Nephron (organoid): ENCODE measurements at regions not wholly inside any gene's neighbourhood (a gene's known extent, or its start where the extent isn't known, plus 50 kb on each side); places are given as distances from the start of the nearest gene placed in this dataset.

Experiments used
- H3K27ac Mint-ChIP-seq, 3 experiments: 2 replicates each; pipeline ENCODE4 v1.8.0; 2020; ENCODE audit warnings: mixed read lengths in 3 of 3, mild to moderate bottlenecking in 2 of 3, moderate library complexity in 1 of 3
- H3K27me3 Mint-ChIP-seq: 2 replicates; pipeline ENCODE4 v1.8.0; 2021; ENCODE audit warnings: low read depth, mild to moderate bottlenecking, moderate library complexity, mixed read lengths
- H3K36me3 Mint-ChIP-seq: 2 replicates; pipeline ENCODE4 v1.8.0; 2020; ENCODE audit warnings: low read depth, mixed read lengths
- H3K4me1 Mint-ChIP-seq: 2 replicates; pipeline ENCODE4 v1.8.0; 2020; ENCODE audit warnings: mixed read lengths
- H3K4me3 Mint-ChIP-seq, 3 experiments: 2 replicates each; pipeline ENCODE4 v1.8.0; 2020; ENCODE audit warnings: mild to moderate bottlenecking in 3 of 3, mixed read lengths in 3 of 3, moderate library complexity in 2 of 3
- H3K9me3 Mint-ChIP-seq: 2 replicates; pipeline ENCODE4 v1.8.0; 2020; ENCODE audit warnings: mixed read lengths
- TF ChIP-seq, protein P1 (sequence below), 3 experiments: fragments of 200-600 bp; sonication (generic); IDR thresholded peaks; one replicate each; pipeline ENCODE4 v1.5.0; 2021; ENCODE audit warnings: antibody characterized with exemption in 3 of 3; ENCODE audit not compliant: unreplicated experiment in 3 of 3

DNA sequence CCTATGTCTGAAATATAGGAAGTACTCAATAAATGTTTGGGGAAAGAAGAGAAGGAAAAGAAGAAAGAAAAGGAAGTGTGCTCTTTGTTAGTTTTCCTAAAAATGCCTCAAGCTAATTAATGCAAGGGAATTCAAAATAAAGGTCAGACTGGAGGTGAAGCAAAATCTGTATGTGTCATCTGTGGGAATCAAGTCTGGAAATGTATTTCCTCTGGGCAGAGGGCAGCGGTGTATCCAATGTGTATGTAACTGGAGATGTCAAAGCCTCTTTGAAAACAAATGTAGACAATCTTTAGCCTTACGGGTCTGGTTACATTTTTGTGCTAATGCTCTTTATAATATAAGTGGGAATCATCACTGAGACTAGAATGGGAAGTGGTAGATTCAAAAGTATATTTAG is 471.4 kb downstream of the MAN2A1 start:
- Mint-ChIP-seq H3K27ac (peak overlapping the region in 2 of 3 experiments; percentile 9 to 45), H3K4me1 (peaks cover 14% of the 10 kb centered on the region), H3K27me3 (no peaks in the 10 kb centered on the region), H3K36me3 (no peaks in the 10 kb centered on the region), H3K9me3 (no peaks in the 10 kb centered on the region), H3K4me3 (no peak overlapping the region)
- TF ChIP-seq, protein P1, sequence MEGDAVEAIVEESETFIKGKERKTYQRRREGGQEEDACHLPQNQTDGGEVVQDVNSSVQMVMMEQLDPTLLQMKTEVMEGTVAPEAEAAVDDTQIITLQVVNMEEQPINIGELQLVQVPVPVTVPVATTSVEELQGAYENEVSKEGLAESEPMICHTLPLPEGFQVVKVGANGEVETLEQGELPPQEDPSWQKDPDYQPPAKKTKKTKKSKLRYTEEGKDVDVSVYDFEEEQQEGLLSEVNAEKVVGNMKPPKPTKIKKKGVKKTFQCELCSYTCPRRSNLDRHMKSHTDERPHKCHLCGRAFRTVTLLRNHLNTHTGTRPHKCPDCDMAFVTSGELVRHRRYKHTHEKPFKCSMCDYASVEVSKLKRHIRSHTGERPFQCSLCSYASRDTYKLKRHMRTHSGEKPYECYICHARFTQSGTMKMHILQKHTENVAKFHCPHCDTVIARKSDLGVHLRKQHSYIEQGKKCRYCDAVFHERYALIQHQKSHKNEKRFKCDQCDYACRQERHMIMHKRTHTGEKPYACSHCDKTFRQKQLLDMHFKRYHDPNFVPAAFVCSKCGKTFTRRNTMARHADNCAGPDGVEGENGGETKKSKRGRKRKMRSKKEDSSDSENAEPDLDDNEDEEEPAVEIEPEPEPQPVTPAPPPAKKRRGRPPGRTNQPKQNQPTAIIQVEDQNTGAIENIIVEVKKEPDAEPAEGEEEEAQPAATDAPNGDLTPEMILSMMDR (IDR thresholded peaks at IDR 0.05; ENCODE audit: unreplicated experiment in 3 of 3): no peak

DNA sequence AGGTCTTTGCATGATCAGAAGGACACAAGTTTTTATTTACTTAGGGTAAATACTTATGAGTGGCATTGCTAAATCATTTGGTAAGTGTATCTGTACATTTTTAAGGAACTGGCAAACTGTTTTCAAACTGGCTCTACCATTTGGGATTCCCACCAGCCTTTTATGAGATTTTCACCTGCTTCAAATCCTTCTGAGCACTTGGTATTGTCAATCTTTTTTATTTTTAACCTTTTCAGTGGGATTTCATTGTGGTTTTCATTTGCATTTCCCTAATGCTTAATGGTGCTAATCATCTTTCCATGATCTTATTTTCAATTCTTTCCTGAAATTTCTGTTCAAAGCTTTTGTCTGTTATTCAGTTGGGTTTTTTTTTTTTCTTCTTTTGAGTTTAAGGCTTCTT is 475.6 kb downstream of the MAN2A1 start:
- peaks cover under 1% of the 10 kb centered on the region for H3K9me3 Mint-ChIP-seq
- TF ChIP-seq, protein P1 (IDR thresholded peaks at IDR 0.05; ENCODE audit: unreplicated experiment in 3 of 3): no peak

DNA sequence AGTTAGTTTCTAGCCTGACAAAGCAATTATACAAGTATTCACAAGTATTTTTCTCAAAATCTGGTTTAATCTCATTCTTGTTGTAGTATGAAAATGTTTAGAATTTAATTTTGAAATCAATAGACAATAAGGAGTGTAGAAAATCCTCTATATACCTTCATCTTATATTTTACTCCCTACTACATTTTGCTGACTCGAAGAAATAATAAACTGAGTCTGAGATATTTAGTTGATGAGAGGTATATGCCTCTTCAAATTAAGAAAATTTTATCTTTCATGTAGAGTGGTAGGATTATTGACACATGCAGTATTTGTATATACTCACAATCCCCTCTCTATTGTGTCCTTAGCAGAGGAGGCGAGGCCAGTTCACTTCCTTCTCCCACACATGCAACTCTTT is 477.7 kb downstream of the MAN2A1 start:
- no peak overlapping the region for H3K27ac Mint-ChIP-seq
- no peak overlapping the region for H3K4me3 Mint-ChIP-seq

More for the DNA sequence above, 475.6 kb downstream of the MAN2A1 start:
- no peak overlapping the region for H3K4me3 Mint-ChIP-seq
- no peaks in the 10 kb centered on the region for H3K36me3 Mint-ChIP-seq
- H3K27me3 Mint-ChIP-seq: no peaks in the 10 kb centered on the region
- H3K27ac Mint-ChIP-seq: no peak overlapping the region
- H3K4me1 Mint-ChIP-seq: peaks cover 14% of the 10 kb centered on the region

DNA sequence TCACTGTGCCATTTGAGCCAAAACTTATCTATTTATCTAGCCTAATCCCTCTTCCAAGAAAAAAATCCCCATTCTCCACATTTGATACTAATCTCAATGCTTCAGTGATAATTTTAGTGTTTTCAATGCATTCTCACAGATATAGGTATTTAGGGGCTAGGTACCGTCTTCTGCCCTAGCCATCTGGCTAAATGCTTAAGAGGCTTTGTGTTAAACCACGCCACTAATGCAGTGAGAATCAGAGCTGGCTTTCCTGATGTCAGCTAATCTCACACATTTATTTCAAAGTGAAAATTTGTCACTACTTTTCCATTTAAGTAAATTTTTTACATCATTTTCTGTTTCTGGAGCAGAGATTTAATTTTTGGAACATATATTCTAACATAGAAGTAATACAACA is 479.7 kb downstream of the MAN2A1 start:
- TF ChIP-seq, protein P1 (IDR thresholded peaks at IDR 0.05; ENCODE audit: unreplicated experiment in 3 of 3): no peak
- H3K27ac Mint-ChIP-seq: no peak overlapping the region
- no peak overlapping the region for H3K4me3 Mint-ChIP-seq
- no peaks in the 10 kb centered on the region for H3K36me3 Mint-ChIP-seq
- H3K9me3 Mint-ChIP-seq: peaks cover 8% of the 10 kb centered on the region
- no peaks in the 10 kb centered on the region for H3K4me1 Mint-ChIP-seq
- H3K27me3 Mint-ChIP-seq: no peaks in the 10 kb centered on the region

More for the DNA sequence above, 477.7 kb downstream of the MAN2A1 start:
- H3K27me3 Mint-ChIP-seq: no peaks in the 10 kb centered on the region
- TF ChIP-seq, protein P1 (IDR thresholded peaks at IDR 0.05; ENCODE audit: unreplicated experiment in 3 of 3): no peak
- H3K9me3 Mint-ChIP-seq: peaks cover 8% of the 10 kb centered on the region
- no peaks in the 10 kb centered on the region for H3K4me1 Mint-ChIP-seq
- no peaks in the 10 kb centered on the region for H3K36me3 Mint-ChIP-seq

DNA sequence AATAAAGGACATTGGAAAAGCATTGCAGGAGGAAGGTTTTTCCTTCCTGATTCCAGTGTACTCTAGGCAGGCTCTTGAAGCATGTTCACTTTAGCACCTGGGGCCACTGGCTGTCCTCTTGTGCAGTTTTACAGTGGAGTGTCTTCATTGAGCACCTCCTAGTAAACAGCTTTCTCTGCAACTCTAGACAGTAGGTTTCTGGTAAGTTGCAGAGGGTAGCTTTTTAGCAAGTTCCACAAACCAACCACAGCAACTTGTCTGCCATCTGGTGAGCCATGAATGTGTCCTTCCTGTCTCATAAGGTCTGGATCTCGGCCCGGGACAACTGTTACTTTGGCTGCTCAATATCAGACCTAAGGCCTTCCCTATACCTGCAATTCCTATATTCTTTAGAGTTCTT is 488.0 kb downstream of the MAN2A1 start:
- H3K27me3 Mint-ChIP-seq: no peaks in the 10 kb centered on the region
- TF ChIP-seq, protein P1 (IDR thresholded peaks at IDR 0.05; ENCODE audit: unreplicated experiment in 3 of 3): no peak
- H3K4me3 Mint-ChIP-seq: no peak overlapping the region
- no peak overlapping the region for H3K27ac Mint-ChIP-seq
- H3K36me3 Mint-ChIP-seq: no peaks in the 10 kb centered on the region
- H3K4me1 Mint-ChIP-seq: peaks cover 13% of the 10 kb centered on the region
- H3K9me3 Mint-ChIP-seq: no peaks in the 10 kb centered on the region

DNA sequence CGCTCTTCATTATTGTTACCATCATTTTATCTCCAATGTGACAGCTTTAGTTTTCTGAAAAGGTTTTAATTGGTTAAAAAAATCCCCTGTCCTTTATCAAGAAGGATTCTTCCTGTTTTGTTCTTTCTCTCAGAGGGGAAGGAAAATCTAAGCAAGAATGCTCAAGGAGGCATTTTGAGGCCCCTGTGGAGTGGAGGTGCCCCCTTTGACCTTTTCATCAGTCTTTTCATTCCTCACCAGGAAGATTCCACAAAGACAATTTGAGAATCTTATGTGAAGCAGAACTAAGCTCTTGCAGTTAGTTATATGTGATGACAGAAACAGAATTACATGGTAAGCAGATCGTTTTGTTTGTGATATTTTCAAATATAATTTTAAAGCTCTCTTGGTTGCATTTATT is 489.6 kb downstream of the MAN2A1 start:
- Mint-ChIP-seq H3K36me3 (no peaks in the 10 kb centered on the region), H3K27me3 (no peaks in the 10 kb centered on the region), H3K27ac (peak overlapping the region in 1 of 3 experiments; percentile 37), H3K9me3 (no peaks in the 10 kb centered on the region), H3K4me1 (peaks cover 13% of the 10 kb centered on the region), H3K4me3 (no peak overlapping the region)
- TF ChIP-seq, protein P1 (IDR thresholded peaks at IDR 0.05; ENCODE audit: unreplicated experiment in 3 of 3): no peak
